Endothelial cell of umbilical vein (primary cell): ENCODE measurements at regions not wholly inside any gene's neighbourhood (a gene's known extent, or its start where the extent isn't known, plus 50 kb on each side); places are given as distances from the start of the nearest gene placed in this dataset.

Source experiments
- BruUV-seq: library from RNA; stranded (reverse); fragments of 400-500 nt; replicated peaks from 2 replicates; lab custom pipeline; 2021; lab: Mats Ljungman, UMichigan
- CTCF ChIA-PET: fragments of 300-600, 350-600 bp; sonication (Branson Sonifier 250); formaldehyde crosslinking; loops from one replicate; lab custom pipeline; 2021; ENCODE audit warnings: antibody characterized with exemption, inconsistent platforms; lab: Charles Lee
- POLR2A ChIA-PET: fragments of 300-600, 350-600 bp; sonication (Branson Sonifier 250); formaldehyde crosslinking; loops from one replicate; lab custom pipeline; 2021; ENCODE audit warnings: antibody characterized with exemption, inconsistent platforms; lab: Charles Lee
- DNase-seq: peaks from one replicate; pipeline ENCODE4 v3.0.0-alpha.2; 2011; ENCODE audit warnings: low read depth, low spot score
- FAIRE-seq: peaks from 2 replicates; lab custom pipeline; 2011; peaks lifted over from hg19 to GRCh38; lab: Jason Lieb, UNC
- H2AFZ ChIP-seq: 2 replicates; pipeline ENCODE4 v1.6.0; 2012; ENCODE audit warnings: low read depth, low read length, control low read depth, inconsistent platforms
- H3K27ac ChIP-seq: 2 replicates; pipeline ENCODE4 v1.5.1; 2011; ENCODE audit warnings: low read depth, mild to moderate bottlenecking, control low read depth, low read length, moderate library complexity; ENCODE audit not compliant: insufficient read depth
- H3K27me3 ChIP-seq, 2 experiments: 2 replicates each; pipeline versions ENCODE4 v1.6.0 to v1.6.1; 2011; ENCODE audit warnings: low read length in 2 of 2, mixed read lengths in 1 of 2; ENCODE audit not compliant: control insufficient read depth in 2 of 2, insufficient read depth in 2 of 2
- H3K36me3 ChIP-seq, 2 experiments: 2 replicates in 1 of 2; 3 replicates in 1 of 2; pipeline ENCODE4 v1.5.1; 2011; ENCODE audit warnings: low read length in 2 of 2, mild to moderate bottlenecking in 1 of 2, moderate library complexity in 1 of 2; ENCODE audit not compliant: control insufficient read depth in 2 of 2, insufficient read depth in 2 of 2; ENCODE audit errors: extremely low read depth in 1 of 2
- H3K4me1 ChIP-seq: 3 replicates; pipeline ENCODE4 v1.5.1; 2011; ENCODE audit warnings: mild to moderate bottlenecking, low read length; ENCODE audit not compliant: control insufficient read depth, insufficient read depth; ENCODE audit errors: extremely low read depth
- H3K4me2 ChIP-seq: 2 replicates; pipeline ENCODE4 v1.6.1; 2011; ENCODE audit warnings: low read length, control low read depth, mixed read lengths; ENCODE audit not compliant: insufficient read depth
- H3K4me3 ChIP-seq, 3 experiments: fragments of 200-600 bp in 1 of 3; sonication (generic), shearing (Covaris generic) in 1 of 3; replicated peaks in 1 of 3; 2 replicates each; pipeline ENCODE4 v1.5.1; 2011 to 2016; ENCODE audit warnings: control low read depth in 3 of 3, low read length in 3 of 3, mild to moderate bottlenecking in 2 of 3, inconsistent platforms in 1 of 3, low read depth in 1 of 3, moderate library complexity in 1 of 3; ENCODE audit not compliant: insufficient read depth in 1 of 3
- H3K79me2 ChIP-seq: 2 replicates; pipeline ENCODE4 v1.6.0; 2012; ENCODE audit warnings: low read length, inconsistent platforms; ENCODE audit not compliant: control insufficient read depth, insufficient read depth
- H3K9ac ChIP-seq: replicated peaks from 2 replicates; pipeline ENCODE3; 2011; ENCODE audit warnings: low read length, control low read depth; ENCODE audit not compliant: insufficient read depth; ENCODE audit errors: extremely low read depth
- H3K9me1 ChIP-seq: replicated peaks from 3 replicates; pipeline ENCODE4 v1.6.0; 2011; ENCODE audit warnings: mild to moderate bottlenecking, low read length; ENCODE audit not compliant: control insufficient read depth, insufficient read depth; ENCODE audit errors: extremely low read depth
- H3K9me3 ChIP-seq: replicated peaks from 2 replicates; pipeline ENCODE4 v1.5.1; 2012; ENCODE audit warnings: low read length, inconsistent platforms; ENCODE audit not compliant: control insufficient read depth, insufficient read depth
- H4K20me1 ChIP-seq: replicated peaks from 2 replicates; pipeline ENCODE3; 2011; ENCODE audit warnings: mild to moderate bottlenecking, low read length; ENCODE audit not compliant: control insufficient read depth, insufficient read depth; ENCODE audit errors: extremely low read depth
- CTCF ChIP-seq, 2 donors: IDR thresholded peaks; 1 replicate in 1 of 2; 2 replicates in 1 of 2; pipeline ENCODE4 v1.5.1; 2011; ENCODE audit warnings: low read length in 2 of 2, mild to moderate bottlenecking in 2 of 2, moderate library complexity in 2 of 2, control low read depth in 1 of 2, inconsistent platforms in 1 of 2, low read depth in 1 of 2; ENCODE audit not compliant: insufficient read depth in 1 of 2; ENCODE audit errors: extremely low read depth in 1 of 2
- EZH2 ChIP-seq: IDR thresholded peaks from 2 replicates; pipeline ENCODE4 v1.6.1; 2012; ENCODE audit warnings: borderline replicate concordance, low read depth, mild to moderate bottlenecking, moderate library complexity, low read length, inconsistent platforms; ENCODE audit not compliant: severe bottlenecking
- FOS ChIP-seq: IDR thresholded peaks from 2 replicates; pipeline ENCODE4 v1.6.1; 2011; ENCODE audit warnings: mild to moderate bottlenecking, low read length, moderate library complexity, borderline replicate concordance; ENCODE audit not compliant: insufficient read depth
- GATA2 ChIP-seq: IDR thresholded peaks from 2 replicates; pipeline ENCODE4 v1.7.0; 2011; ENCODE audit warnings: low read depth, mild to moderate bottlenecking, moderate library complexity, mixed read lengths, low read length; ENCODE audit not compliant: insufficient read length, insufficient read depth
- JUN ChIP-seq: IDR thresholded peaks from 2 replicates; pipeline ENCODE4 v1.6.1; 2011; ENCODE audit warnings: borderline replicate concordance, low read depth; ENCODE audit not compliant: insufficient read length, insufficient read depth
- MAX ChIP-seq: IDR thresholded peaks from 2 replicates; pipeline ENCODE4 v1.6.1; 2011; ENCODE audit not compliant: insufficient read depth, insufficient read length
- MYC ChIP-seq: IDR thresholded peaks from one replicate; pipeline ENCODE4 v1.6.1; 2011; ENCODE audit warnings: mild to moderate bottlenecking, low read depth, low read length
- POLR2A ChIP-seq: IDR thresholded peaks from 2 replicates; pipeline ENCODE4 v1.6.1; 2012; ENCODE audit warnings: low read depth, mild to moderate bottlenecking, control low read depth, low read length
- POLR2AphosphoS5 ChIP-seq: IDR thresholded peaks from 2 replicates; pipeline ENCODE4 v1.6.1; 2012; ENCODE audit warnings: low read depth, mild to moderate bottlenecking, control low read depth, low read length, moderate library complexity; ENCODE audit not compliant: insufficient read depth
- dilution Hi-C: fragments of 300-500 bp; cut with MboI; formaldehyde crosslinking; loops from one replicate; pipeline ENCODE4 v1.15.0; 2019; ENCODE audit warnings: low sequenced_read_pairs; ENCODE audit not compliant: extremely low pct_ligation_motif_present
- intact Hi-C: fragments of 100-400 bp; cut with micrococcal nuclease; formaldehyde crosslinking; loops from one replicate; pipeline ENCODE4 v1.10.0; 2022

GRCh38 chr1:99590578-99591209 is 55.2 kb upstream of the PALMD start:
- Histone ChIP-seq H3K4me2 (peak overlapping the region; percentile 57), H3K27me3 (no peaks in the 10 kb centered on the region), H2AFZ (peak overlapping the region; percentile 38), H3K36me3 (no peaks in the 10 kb centered on the region), H4K20me1 (no peaks in the 10 kb centered on the region), H3K4me3 (no peak overlapping the region), H3K4me1 (peaks cover 59% of the 10 kb centered on the region), H3K9ac (peak overlapping the region; percentile 84), H3K9me3 (no peaks in the 10 kb centered on the region), H3K9me1 (no peaks in the 10 kb centered on the region), H3K27ac (peak overlapping the region; percentile 97), H3K79me2 (no peaks in the 10 kb centered on the region)
- ChIA-PET POLR2A (interaction anchor here (1.0 to 1.1 kb wide), 3 partner anchors 9 to 60 kb away, joined by 3 to 5 read pairs (median 5); no protein-coding TSS in a partner anchor), CTCF (interaction anchor here (0.7 to 1.2 kb wide), 15 partner anchors 9 to 410 kb away, joined by 3 to 11 read pairs (median 5); partner anchors contain the start of gene PALMD)
- intact Hi-C loops (loop anchor here (1.0 to 5.0 kb wide), 8 partner anchors 9 to 688 kb away; no protein-coding TSS in a partner anchor), dilution Hi-C loops (no loop called here)
- peak; percentile 90 for TF ChIP-seq POLR2AphosphoS5
- TF ChIP-seq EZH2: no peak
- peak; percentile 61 for TF ChIP-seq POLR2A
- no peak for TF ChIP-seq CTCF (IDR thresholded peaks at IDR 0.05; ENCODE audit: extremely low read depth in 1 of 2, insufficient read depth in 1 of 2, low read depth in 1 of 2, low read length in 2 of 2)
- peak; percentile 84 for TF ChIP-seq JUN
- peak; percentile 92 for TF ChIP-seq FOS
- peak; percentile 68 for TF ChIP-seq GATA2
- TF ChIP-seq MYC: no peak
- TF ChIP-seq MAX: no peak
- FAIRE-seq (peak; percentile 93), DNase-seq (peak; percentile 99)
- BruUV-seq: no TSS peak
